ENCODE measurements at regions not wholly inside any gene's neighbourhood (a gene's known extent, or its start where the extent isn't known, plus 50 kb on each side); places are given as distances from the start of the nearest gene placed in this dataset.
"Not testable (repeated sequence)": the region's sequence is repeated elsewhere in the genome, so short reads cannot be mapped to it uniquely, and the experiment has no call there.

- Mint-ChIP-seq H3K9me3 (ENCODE audit: low read depth) (no peaks in the 10 kb centered on the region), H3K27me3 (no peaks in the 10 kb centered on the region), H3K4me3 (no peak overlapping the region), H3K27ac (no peak overlapping the region), H3K4me1 (peaks cover 4% of the 10 kb centered on the region), H3K36me3 (no peaks in the 10 kb centered on the region)
- DNase-seq (no peak), ATAC-seq (no peak)
- CTCF ChIA-PET: no interaction called here
These were observed 352.7 kb downstream of the NKX6-1 start for GRCh38 chr4:84146300-84146959.

GRCh38 chr4:84145176-84145575 is 353.9 kb downstream of the NKX6-1 start:
- CTCF ChIA-PET: no interaction called here
- H3K27me3 Mint-ChIP-seq: no peaks in the 10 kb centered on the region
- no peak for DNase-seq
- H3K9me3 Mint-ChIP-seq (ENCODE audit: low read depth): no peaks in the 10 kb centered on the region
- no peak for ATAC-seq
- H3K4me3 Mint-ChIP-seq: no peak overlapping the region
- peaks cover 4% of the 10 kb centered on the region for H3K4me1 Mint-ChIP-seq
- no peaks in the 10 kb centered on the region for H3K36me3 Mint-ChIP-seq
- no peak overlapping the region for H3K27ac Mint-ChIP-seq

- H3K27ac Mint-ChIP-seq; H3K4me3 Mint-ChIP-seq; H3K4me1 Mint-ChIP-seq; H3K9me3 Mint-ChIP-seq (ENCODE audit: low read depth); ATAC-seq; DNase-seq; H3K27me3 Mint-ChIP-seq; CTCF ChIA-PET; H3K36me3 Mint-ChIP-seq: not testable (repeated sequence)
These were observed 372.2 kb downstream of the NKX6-1 start for GRCh38 chr4:84126911-84127310.

GRCh38 chr4:84126061-84126787 is 372.9 kb downstream of the NKX6-1 start:
- H3K36me3 Mint-ChIP-seq: no peaks in the 10 kb centered on the region
- no peaks in the 10 kb centered on the region for H3K4me1 Mint-ChIP-seq
- H3K27ac Mint-ChIP-seq: no peak overlapping the region
- H3K4me3 Mint-ChIP-seq: no peak overlapping the region
- peaks cover 2% of the 10 kb centered on the region for H3K9me3 Mint-ChIP-seq (ENCODE audit: low read depth)
- CTCF ChIA-PET: no interaction called here
- ATAC-seq (no peak), DNase-seq (no peak)
- H3K27me3 Mint-ChIP-seq: no peaks in the 10 kb centered on the region

- H3K27me3 Mint-ChIP-seq: no peaks in the 10 kb centered on the region
- H3K36me3 Mint-ChIP-seq: no peaks in the 10 kb centered on the region
- no peaks in the 10 kb centered on the region for H3K4me1 Mint-ChIP-seq
- CTCF ChIA-PET: interaction anchor here (0.7 kb wide), 1 partner anchor 8 kb away, joined by 3 read pairs; no protein-coding TSS in a partner anchor
- DNase-seq (no peak), ATAC-seq (no peak)
- H3K27ac Mint-ChIP-seq: no peak overlapping the region
- no peaks in the 10 kb centered on the region for H3K9me3 Mint-ChIP-seq (ENCODE audit: low read depth)
- H3K4me3 Mint-ChIP-seq: no peak overlapping the region
These were observed 389.1 kb downstream of the NKX6-1 start for GRCh38 chr4:84110040-84110439.

- H3K9me3 Mint-ChIP-seq (ENCODE audit: low read depth): not testable (repeated sequence)
These were observed 397.2 kb downstream of the NKX6-1 start for GRCh38 chr4:84101653-84102625.

GRCh38 chr4:84100071-84100470 is 399.0 kb downstream of the NKX6-1 start:
- DNase-seq: no peak
- Mint-ChIP-seq H3K4me1 (no peaks in the 10 kb centered on the region), H3K4me3 (no peak overlapping the region), H3K36me3 (no peaks in the 10 kb centered on the region), H3K27ac (no peak overlapping the region), H3K9me3 (ENCODE audit: low read depth) (peaks cover 2% of the 10 kb centered on the region), H3K27me3 (no peaks in the 10 kb centered on the region)
- CTCF ChIA-PET: no interaction called here
- ATAC-seq: no peak

More at GRCh38 chr4:84101653-84102625, 397.2 kb downstream of the NKX6-1 start:
- H3K36me3 Mint-ChIP-seq, H3K4me3 Mint-ChIP-seq, DNase-seq, CTCF ChIA-PET, H3K4me1 Mint-ChIP-seq, ATAC-seq, H3K27ac Mint-ChIP-seq, H3K27me3 Mint-ChIP-seq: not testable (repeated sequence)

- H3K27ac Mint-ChIP-seq: no peak overlapping the region
- ATAC-seq (no peak), DNase-seq (no peak)
- peaks cover 2% of the 10 kb centered on the region for H3K9me3 Mint-ChIP-seq (ENCODE audit: low read depth)
- H3K4me1 Mint-ChIP-seq: no peaks in the 10 kb centered on the region
- H3K4me3 Mint-ChIP-seq: no peak overlapping the region
- no peaks in the 10 kb centered on the region for H3K36me3 Mint-ChIP-seq
- CTCF ChIA-PET: no interaction called here
- no peaks in the 10 kb centered on the region for H3K27me3 Mint-ChIP-seq
These were observed 399.5 kb downstream of the NKX6-1 start for GRCh38 chr4:84099599-84099998.

GRCh38 chr4:84091266-84091665 is 407.8 kb downstream of the NKX6-1 start:
- ATAC-seq (no peak), DNase-seq (no peak)
- no peaks in the 10 kb centered on the region for H3K4me1 Mint-ChIP-seq
- no peaks in the 10 kb centered on the region for H3K36me3 Mint-ChIP-seq
- H3K27ac Mint-ChIP-seq: no peak overlapping the region
- no peaks in the 10 kb centered on the region for H3K9me3 Mint-ChIP-seq (ENCODE audit: low read depth)
- CTCF ChIA-PET: no interaction called here
- no peak overlapping the region for H3K4me3 Mint-ChIP-seq
- H3K27me3 Mint-ChIP-seq: no peaks in the 10 kb centered on the region

GRCh38 chr4:84089652-84090437 is 409.2 kb downstream of the NKX6-1 start:
- no peaks in the 10 kb centered on the region for H3K9me3 Mint-ChIP-seq (ENCODE audit: low read depth)
- no peaks in the 10 kb centered on the region for H3K36me3 Mint-ChIP-seq
- H3K4me1 Mint-ChIP-seq: no peaks in the 10 kb centered on the region
- no peaks in the 10 kb centered on the region for H3K27me3 Mint-ChIP-seq
- CTCF ChIA-PET: no interaction called here
- ATAC-seq (no peak), DNase-seq (no peak)
- H3K27ac Mint-ChIP-seq: no peak overlapping the region
- no peak overlapping the region for H3K4me3 Mint-ChIP-seq

GRCh38 chr4:84085986-84086385 is 413.1 kb downstream of the NKX6-1 start:
- DNase-seq: no peak
- peaks cover 5% of the 10 kb centered on the region for H3K9me3 Mint-ChIP-seq (ENCODE audit: low read depth)
- no peak overlapping the region for H3K27ac Mint-ChIP-seq
- H3K36me3 Mint-ChIP-seq: no peaks in the 10 kb centered on the region
- CTCF ChIA-PET: no interaction called here
- no peaks in the 10 kb centered on the region for H3K27me3 Mint-ChIP-seq
- H3K4me1 Mint-ChIP-seq: no peaks in the 10 kb centered on the region
- no peak for ATAC-seq
- no peak overlapping the region for H3K4me3 Mint-ChIP-seq

- DNase-seq (no peak), ATAC-seq (no peak)
- Mint-ChIP-seq H3K36me3 (no peaks in the 10 kb centered on the region), H3K27ac (no peak overlapping the region), H3K27me3 (no peaks in the 10 kb centered on the region), H3K4me1 (no peaks in the 10 kb centered on the region), H3K4me3 (no peak overlapping the region), H3K9me3 (ENCODE audit: low read depth) (peaks cover 6% of the 10 kb centered on the region)
- CTCF ChIA-PET: no interaction called here
These were observed 428.8 kb downstream of the NKX6-1 start for GRCh38 chr4:84070289-84070688.

GRCh38 chr4:84063619-84064018 is 435.5 kb downstream of the NKX6-1 start:
- Mint-ChIP-seq H3K9me3 (ENCODE audit: low read depth) (peaks cover 4% of the 10 kb centered on the region), H3K27ac (no peak overlapping the region), H3K27me3 (no peaks in the 10 kb centered on the region), H3K4me3 (no peak overlapping the region), H3K36me3 (no peaks in the 10 kb centered on the region), H3K4me1 (no peaks in the 10 kb centered on the region)
- CTCF ChIA-PET: no interaction called here
- DNase-seq: no peak
- ATAC-seq: no peak

All from activated CD8-positive, alpha-beta memory T cell treated with anti-CD3 and anti-CD28 coated beads, Interleukin-2, amount 10 ng/mL, durations not matched to agents 7 days and 5 days (primary cell).